NCI-H446 treated with DMSO at 0.1 percent for 48 hours (cell line): ENCODE measurements at regions not wholly inside any gene's neighbourhood (a gene's known extent, or its start where the extent isn't known, plus 50 kb on each side); places are given as distances from the start of the nearest gene placed in this dataset.

ENCODE experiments used
- DNase-seq: peaks from one replicate; lab custom pipeline; 2025; lab: John Stamatoyannopoulos, UW

- DNase-seq, result no peak
These were observed 158.8 kb upstream of the SLC39A10 start for GRCh38 chr2:195498176-195498575.

- DNase-seq, result no peak
These were observed 160.0 kb upstream of the SLC39A10 start for GRCh38 chr2:195496991-195497390.

GRCh38 chr2:195495966-195496365 is 161.1 kb upstream of the SLC39A10 start:
- no peak for DNase-seq

- DNase-seq, result no peak
These were observed 161.7 kb upstream of the SLC39A10 start for GRCh38 chr2:195495351-195495750.

- DNase-seq, result no peak
These were observed 162.6 kb upstream of the SLC39A10 start for GRCh38 chr2:195494451-195494850.

GRCh38 chr2:195493416-195493815 is 163.6 kb upstream of the SLC39A10 start:
- DNase-seq, result no peak

GRCh38 chr2:195490319-195490718 is 166.7 kb upstream of the SLC39A10 start:
- no peak for DNase-seq

- peak; percentile 89 for DNase-seq
These were observed 167.9 kb upstream of the SLC39A10 start for GRCh38 chr2:195489101-195489500.

- DNase-seq, result peak; percentile 81
These were observed 168.5 kb upstream of the SLC39A10 start for GRCh38 chr2:195488567-195488966.

GRCh38 chr2:195486987-195487644 is 169.9 kb upstream of the SLC39A10 start:
- DNase-seq, result peak; percentile 15

GRCh38 chr2:195486520-195486919 is 170.5 kb upstream of the SLC39A10 start:
- no peak for DNase-seq

- peak; percentile 16 for DNase-seq
These were observed 175.0 kb upstream of the SLC39A10 start for GRCh38 chr2:195482010-195482409.

GRCh38 chr2:195480121-195480520 is 176.9 kb upstream of the SLC39A10 start:
- DNase-seq, result no peak

- no peak for DNase-seq
These were observed 177.6 kb upstream of the SLC39A10 start for GRCh38 chr2:195479407-195479806.

GRCh38 chr2:195477996-195478382 is 179.0 kb upstream of the SLC39A10 start:
- no peak for DNase-seq

- DNase-seq, result no peak
These were observed 179.6 kb upstream of the SLC39A10 start for GRCh38 chr2:195477248-195477995.

- DNase-seq, result no peak
These were observed 181.7 kb upstream of the SLC39A10 start for GRCh38 chr2:195475336-195475735.

GRCh38 chr2:195473862-195474261 is 183.2 kb upstream of the SLC39A10 start:
- DNase-seq, result no peak

- DNase-seq, result no peak
These were observed 184.4 kb upstream of the SLC39A10 start for GRCh38 chr2:195472501-195473234.

- no peak for DNase-seq
These were observed 185.2 kb upstream of the SLC39A10 start for GRCh38 chr2:195471807-195472206.

- no peak for DNase-seq
These were observed 185.9 kb upstream of the SLC39A10 start for GRCh38 chr2:195471163-195471562.

- DNase-seq, result no peak
These were observed 186.4 kb upstream of the SLC39A10 start for GRCh38 chr2:195470622-195471021.

GRCh38 chr2:195468771-195469170 is 188.3 kb upstream of the SLC39A10 start:
- DNase-seq, result no peak
